ENCODE measurements at regions not wholly inside any gene's neighbourhood (a gene's known extent, or its start where the extent isn't known, plus 50 kb on each side); places are given as distances from the start of the nearest gene placed in this dataset.

- intact Hi-C loops (cut with DNase I; ENCODE audit: low total_unique reads), result no loop called here
- H3K4me3 ChIP-seq (ENCODE audit: low read depth, poor library complexity, severe bottlenecking), result no peak overlapping the region
- TF ChIP-seq CTCF (IDR thresholded peaks at IDR 0.05) (no peak), POLR2A (IDR thresholded peaks at IDR 0.05) (no peak)
- WGBS, 2 donors, result 35 to 37% methylated on average over 1 of the region's 1 CpG
- DNase-seq (ENCODE audit: low spot score in 2 of 2), result no peak
These were observed 1023.6 kb downstream of the TMEM182 start for GRCh38 chr2:103785432-103785831.

GRCh38 chr2:103785956-103786355 is 1024.1 kb downstream of the TMEM182 start:
- H3K4me3 ChIP-seq (ENCODE audit: low read depth, poor library complexity, severe bottlenecking), result no peak overlapping the region
- intact Hi-C loops (cut with DNase I; ENCODE audit: low total_unique reads), result no loop called here
- TF ChIP-seq POLR2A (IDR thresholded peaks at IDR 0.05) (no peak), CTCF (IDR thresholded peaks at IDR 0.05) (no peak)
- DNase-seq (ENCODE audit: low spot score in 2 of 2), result no peak

GRCh38 chr2:103788389-103788788 is 1026.6 kb downstream of the TMEM182 start:
- no peak for TF ChIP-seq POLR2A (IDR thresholded peaks at IDR 0.05)
- no peak overlapping the region for H3K4me3 ChIP-seq (ENCODE audit: low read depth, poor library complexity, severe bottlenecking)
- 46 to 50% methylated on average over 6 of the region's 6 CpGs for WGBS, 2 donors
- intact Hi-C loops (cut with DNase I; ENCODE audit: low total_unique reads), result no loop called here
- no peak for DNase-seq (ENCODE audit: low spot score in 2 of 2)

GRCh38 chr2:103788951-103789350 is 1027.1 kb downstream of the TMEM182 start:
- no peak for DNase-seq (ENCODE audit: low spot score in 2 of 2)
- TF ChIP-seq CTCF (IDR thresholded peaks at IDR 0.05) (no peak), POLR2A (IDR thresholded peaks at IDR 0.05) (no peak)
- intact Hi-C loops (cut with DNase I; ENCODE audit: low total_unique reads), result no loop called here
- no peak overlapping the region for H3K4me3 ChIP-seq (ENCODE audit: low read depth, poor library complexity, severe bottlenecking)
- WGBS, 2 donors, result 5 to 20% methylated on average over 2 of the region's 2 CpGs

GRCh38 chr2:103789381-103790095 is 1027.7 kb downstream of the TMEM182 start:
- TF ChIP-seq CTCF (IDR thresholded peaks at IDR 0.05), result no peak
- TF ChIP-seq POLR2A (IDR thresholded peaks at IDR 0.05), result no peak
- DNase-seq (ENCODE audit: low spot score in 2 of 2), result no peak
- 28 to 30% methylated on average over 3 of the region's 3 CpGs for WGBS, 2 donors
- intact Hi-C loops (cut with DNase I; ENCODE audit: low total_unique reads), result no loop called here
- H3K4me3 ChIP-seq (ENCODE audit: low read depth, poor library complexity, severe bottlenecking), result no peak overlapping the region

GRCh38 chr2:103792042-103792441 is 1030.2 kb downstream of the TMEM182 start:
- H3K4me3 ChIP-seq (ENCODE audit: low read depth, poor library complexity, severe bottlenecking), result no peak overlapping the region
- no peak for DNase-seq (ENCODE audit: low spot score in 2 of 2)
- intact Hi-C loops (cut with DNase I; ENCODE audit: low total_unique reads), result no loop called here
- TF ChIP-seq CTCF (IDR thresholded peaks at IDR 0.05), result no peak
- no peak for TF ChIP-seq POLR2A (IDR thresholded peaks at IDR 0.05)
- 28 to 46% methylated on average over 5 of the region's 5 CpGs for WGBS, 2 donors

Data from lower leg skin (tissue), 4 donors.